ENCODE measurements at regions not wholly inside any gene's neighbourhood (a gene's known extent, or its start where the extent isn't known, plus 50 kb on each side); places are given as distances from the start of the nearest gene placed in this dataset.

DNA sequence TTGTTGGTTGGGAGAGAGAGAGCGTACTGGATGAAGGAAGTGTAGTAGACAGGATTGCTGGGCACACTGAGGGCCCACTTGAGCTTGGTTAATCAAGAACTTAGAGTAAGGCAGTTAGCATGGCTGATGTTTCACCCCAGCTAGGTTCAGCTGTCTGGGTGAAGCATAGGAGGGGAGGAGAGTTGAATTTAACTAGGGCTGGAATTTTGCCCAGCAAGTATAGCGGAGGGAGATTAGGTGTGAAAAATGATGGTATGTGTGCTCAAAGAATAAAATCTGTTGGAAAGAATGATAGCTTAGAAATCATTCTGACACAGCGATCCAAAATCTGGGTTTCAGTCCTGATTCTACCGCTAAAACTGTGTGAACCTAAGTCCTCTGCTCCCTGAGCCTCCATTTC is 461.5 kb upstream of the PROX1 start:
- TF ChIP-seq MXI1 (conservative IDR thresholded peaks at IDR 0.05; ENCODE audit: poor library complexity, severe bottlenecking) (no peak), CTCF (IDR thresholded peaks at IDR 0.05; ENCODE audit: poor library complexity, severe bottlenecking) (no peak), EP300 (conservative IDR thresholded peaks at IDR 0.05; ENCODE audit: poor library complexity, severe bottlenecking) (no peak), SMC3 (conservative IDR thresholded peaks at IDR 0.05; ENCODE audit: poor library complexity) (no peak), POLR2AphosphoS5 (IDR thresholded peaks at IDR 0.05) (no peak), EZH2 (IDR thresholded peaks at IDR 0.05; ENCODE audit: borderline replicate concordance, insufficient read depth, low read length, poor library complexity, severe bottlenecking) (no peak), REST (IDR thresholded peaks at IDR 0.05; ENCODE audit: borderline replicate concordance) (no peak), RAD21 (conservative IDR thresholded peaks at IDR 0.05) (no peak), TAF1 (IDR thresholded peaks at IDR 0.05; ENCODE audit: low read depth) (no peak)
